GM12878 (cell line): ENCODE measurements at regions not wholly inside any gene's neighbourhood (a gene's known extent, or its start where the extent isn't known, plus 50 kb on each side); places are given as distances from the start of the nearest gene placed in this dataset.

Experiments
- ATAC-seq: fragments of 200-7000 bp; cut with Tn5 transposase; 3 replicates; pipeline ENCODE4 v1.9.1; 2020; ENCODE audit warnings: mild to moderate bottlenecking, moderate library complexity
- BruUV-seq: library from RNA; stranded (reverse); fragments of 400-500 nt; replicated peaks from 2 replicates; lab custom pipeline; 2021; lab: Mats Ljungman, UMichigan
- CTCF ChIA-PET: fragments of 300-600 bp; sonication (Branson Sonifier 250); formaldehyde crosslinking; extraction: SDS; loops from one replicate; lab custom pipeline; 2021; ENCODE audit warnings: inconsistent platforms; lab: Yijun Ruan, JAX
- POLR2A ChIA-PET: fragments of 350-600 bp; formaldehyde crosslinking; extraction: SDS; loops from one replicate; lab custom pipeline; 2021; ENCODE audit warnings: inconsistent platforms; lab: Charles Lee
- RAD21 ChIA-PET: fragments of 300-600 bp; sonication (Branson Sonifier 250); formaldehyde crosslinking; loops from one replicate; lab custom pipeline; 2023; ENCODE audit warnings: antibody characterized with exemption; ENCODE audit not compliant: unreplicated experiment; lab: Charles Lee
- SMC1A ChIA-PET: fragments of 300-600 bp; sonication (Branson Sonifier 250); formaldehyde crosslinking; loops from one replicate; lab custom pipeline; 2023; ENCODE audit not compliant: unreplicated experiment, uncharacterized antibody; lab: Charles Lee
- DNase-seq: peaks from one replicate; pipeline ENCODE4 v3.0.0-alpha.2; 2011; ENCODE audit warnings: low read depth, low spot score
- FAIRE-seq: peaks from 3 replicates; lab custom pipeline; 2011; peaks lifted over from hg19 to GRCh38; lab: Jason Lieb, UNC
- H2AFZ ChIP-seq: 2 replicates; pipeline ENCODE4 v1.6.0; 2011; ENCODE audit warnings: low read depth, low read length, control low read depth; ENCODE audit not compliant: control insufficient read depth
- H3K27ac ChIP-seq: 2 replicates; pipeline ENCODE4 v1.5.1; 2011; ENCODE audit warnings: control low read depth; ENCODE audit not compliant: control insufficient read depth, insufficient read depth
- H3K27me3 ChIP-seq, 2 experiments: replicated peaks in 1 of 2; 2 replicates each; pipeline versions ENCODE4 v1.6.0 to v1.6.1; 2011; ENCODE audit warnings: low read length in 1 of 2; ENCODE audit not compliant: control insufficient read depth in 2 of 2, insufficient read depth in 2 of 2
- H3K36me3 ChIP-seq, 2 experiments: 2 replicates each; pipeline ENCODE4 v1.5.1; 2011; ENCODE audit warnings: low read length in 1 of 2; ENCODE audit not compliant: control insufficient read depth in 2 of 2, insufficient read depth in 2 of 2
- H3K4me1 ChIP-seq: 2 replicates; pipeline ENCODE4 v1.6.1; 2011; ENCODE audit warnings: mild to moderate bottlenecking, low read length, moderate library complexity, mixed read lengths; ENCODE audit not compliant: control insufficient read depth, insufficient read depth
- H3K4me2 ChIP-seq: 2 replicates; pipeline ENCODE4 v1.6.0; 2011; ENCODE audit warnings: control low read depth; ENCODE audit not compliant: control insufficient read depth, insufficient read depth
- H3K4me3 ChIP-seq: fragments of 200-600 bp; sonication (generic); 2 replicates; pipeline ENCODE4 v1.5.1; 2016
- H3K79me2 ChIP-seq: 2 replicates; pipeline ENCODE4 v1.6.0; 2011; ENCODE audit warnings: low read length; ENCODE audit not compliant: control insufficient read depth, insufficient read depth
- H3K9ac ChIP-seq: 2 replicates; pipeline ENCODE4 v1.8.0; 2011; ENCODE audit warnings: low read length, control low read depth, mixed read lengths; ENCODE audit not compliant: control insufficient read depth, insufficient read depth
- H3K9me3 ChIP-seq: replicated peaks from 3 replicates; pipeline ENCODE4 v1.5.1; 2011; ENCODE audit warnings: mild to moderate bottlenecking, low read length; ENCODE audit not compliant: control insufficient read depth, insufficient read depth
- H4K20me1 ChIP-seq: 2 replicates; pipeline ENCODE4 v1.6.0; 2011; ENCODE audit not compliant: control insufficient read depth, insufficient read depth
- BACH1 ChIP-seq: fragments of 450-650 bp; IDR thresholded peaks from 2 replicates; pipeline ENCODE4 v1.6.1; 2017; ENCODE audit warnings: mild to moderate bottlenecking, borderline replicate concordance
- DPF2 ChIP-seq: fragments of 450-650 bp; IDR thresholded peaks from 2 replicates; pipeline ENCODE4 v1.6.1; 2017; ENCODE audit warnings: mild to moderate bottlenecking
- RB1 ChIP-seq: fragments of 450-650 bp; formaldehyde crosslinking; IDR thresholded peaks from 2 replicates; pipeline ENCODE4 v1.6.1; 2017; ENCODE audit warnings: mild to moderate bottlenecking, borderline replicate concordance
- STAT3 ChIP-seq: IDR thresholded peaks from 2 replicates; pipeline ENCODE4 v1.6.1; 2011; ENCODE audit warnings: low read depth, low read length, improper control_type of control experiment
- ZNF24 ChIP-seq: fragments of 450-650 bp; IDR thresholded peaks from 2 replicates; pipeline ENCODE4 v1.6.1; 2017; ENCODE audit warnings: antibody characterized with exemption, mild to moderate bottlenecking
- WGBS: methylation state at CpG from one replicate; pipeline ENCODE4 v1.1.6; 2016; ENCODE audit warnings: low lambda C conversion rate; ENCODE audit not compliant: insufficient replicate concordance, insufficient coverage; ENCODE audit errors: missing lambda C conversion rate; 5-methylcytosine and 5-hydroxymethylcytosine counted together
- in situ Hi-C: fragments of 300-500 bp; cut with MboI; formaldehyde crosslinking; loops from 9 replicates; pipeline ENCODE4 v1.14.3; 2018; ENCODE audit warnings: mixed read lengths
- intact Hi-C: fragments of 100-400 bp; cut with micrococcal nuclease; formaldehyde crosslinking; loops from one replicate; pipeline ENCODE4 v1.14.2; 2022; ENCODE audit not compliant: unreplicated experiment
- TF ChIP-seq, protein P1 (sequence below): fragments of 450-650 bp; IDR thresholded peaks from 2 replicates; pipeline ENCODE4 v1.6.1; 2017; ENCODE audit warnings: mild to moderate bottlenecking, moderate library complexity

DNA sequence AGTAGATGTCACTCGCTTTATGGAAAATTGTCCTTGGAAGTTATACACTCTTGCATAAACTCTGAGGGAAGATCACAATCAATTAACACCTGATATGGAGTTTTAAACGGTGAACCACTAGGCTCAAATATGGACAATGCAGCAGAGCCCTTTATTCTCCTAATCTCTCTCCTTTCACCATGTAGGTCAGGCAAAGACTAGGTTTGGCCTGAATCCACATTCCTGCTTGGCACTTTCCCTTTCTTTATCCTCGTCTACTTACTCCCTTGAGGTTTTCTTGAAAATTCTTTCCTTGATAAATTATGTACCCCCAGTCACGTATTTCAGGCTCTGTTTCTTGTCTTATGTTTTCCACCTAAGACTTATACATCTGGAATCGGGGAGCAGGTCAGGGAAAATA lies 751.7 kb downstream of the DACH1 start:
- BruUV-seq: no TSS peak
- H3K79me2 ChIP-seq: no peaks in the 10 kb centered on the region
- H3K9ac ChIP-seq: no peak overlapping the region
- RAD21 ChIA-PET: interaction anchor here (0.5 kb wide), 1 partner anchor 68 kb away, joined by 3 read pairs; no protein-coding TSS in a partner anchor
- ATAC-seq (no peak), DNase-seq (no peak), FAIRE-seq (no peak)
- CTCF ChIA-PET: no interaction called here
- H3K27ac ChIP-seq: no peak overlapping the region
- H3K27me3 ChIP-seq: no peaks in the 10 kb centered on the region
- no peak for TF ChIP-seq RB1
- in situ Hi-C loops: no loop called here
- H3K4me3 ChIP-seq: no peak overlapping the region
- 19% methylated on average over 5 of the region's 5 CpGs for WGBS
- intact Hi-C loops: no loop called here
- H3K4me1 ChIP-seq: no peaks in the 10 kb centered on the region
- H3K4me2 ChIP-seq: no peak overlapping the region
- no peaks in the 10 kb centered on the region for H3K36me3 ChIP-seq
- no peaks in the 10 kb centered on the region for H4K20me1 ChIP-seq
- H3K9me3 ChIP-seq: no peaks in the 10 kb centered on the region
- no peak overlapping the region for H2AFZ ChIP-seq
- POLR2A ChIA-PET: no interaction called here
- SMC1A ChIA-PET: no interaction called here

DNA sequence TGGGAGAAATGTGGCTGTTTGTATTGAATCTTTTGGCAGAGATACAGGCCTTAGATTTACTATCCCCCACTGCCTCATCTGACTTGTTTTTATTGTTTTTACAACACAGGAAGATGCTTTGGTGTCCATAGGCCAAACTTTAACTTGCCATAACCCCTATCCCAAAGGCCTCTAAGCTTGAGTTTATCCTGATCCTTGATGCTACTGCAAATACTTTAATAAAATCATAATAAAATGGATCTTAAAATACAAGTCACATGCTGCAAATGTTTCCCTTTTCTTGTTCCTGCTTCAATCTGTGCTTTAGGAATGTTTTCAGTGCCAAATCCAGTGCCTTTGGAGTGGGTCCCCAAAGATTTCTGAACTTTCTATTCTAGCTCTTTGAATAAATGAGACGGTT lies 770.6 kb downstream of the DACH1 start:
- H3K9me3 ChIP-seq: no peaks in the 10 kb centered on the region
- no peak overlapping the region for H3K4me3 ChIP-seq
- no peaks in the 10 kb centered on the region for H3K79me2 ChIP-seq
- H3K36me3 ChIP-seq: no peaks in the 10 kb centered on the region
- ATAC-seq (no peak), FAIRE-seq (no peak), DNase-seq (no peak)
- ChIA-PET RAD21 (no interaction called here), SMC1A (interaction anchor here (1.5 kb wide), 1 partner anchor 9 kb away, joined by 4 read pairs; no protein-coding TSS in a partner anchor), POLR2A (no interaction called here), CTCF (no interaction called here)
- BruUV-seq: no TSS peak
- no peak for TF ChIP-seq DPF2
- TF ChIP-seq ZNF24: no peak
- no peak for TF ChIP-seq BACH1
- no peak for TF ChIP-seq STAT3
- TF ChIP-seq, protein P1, sequence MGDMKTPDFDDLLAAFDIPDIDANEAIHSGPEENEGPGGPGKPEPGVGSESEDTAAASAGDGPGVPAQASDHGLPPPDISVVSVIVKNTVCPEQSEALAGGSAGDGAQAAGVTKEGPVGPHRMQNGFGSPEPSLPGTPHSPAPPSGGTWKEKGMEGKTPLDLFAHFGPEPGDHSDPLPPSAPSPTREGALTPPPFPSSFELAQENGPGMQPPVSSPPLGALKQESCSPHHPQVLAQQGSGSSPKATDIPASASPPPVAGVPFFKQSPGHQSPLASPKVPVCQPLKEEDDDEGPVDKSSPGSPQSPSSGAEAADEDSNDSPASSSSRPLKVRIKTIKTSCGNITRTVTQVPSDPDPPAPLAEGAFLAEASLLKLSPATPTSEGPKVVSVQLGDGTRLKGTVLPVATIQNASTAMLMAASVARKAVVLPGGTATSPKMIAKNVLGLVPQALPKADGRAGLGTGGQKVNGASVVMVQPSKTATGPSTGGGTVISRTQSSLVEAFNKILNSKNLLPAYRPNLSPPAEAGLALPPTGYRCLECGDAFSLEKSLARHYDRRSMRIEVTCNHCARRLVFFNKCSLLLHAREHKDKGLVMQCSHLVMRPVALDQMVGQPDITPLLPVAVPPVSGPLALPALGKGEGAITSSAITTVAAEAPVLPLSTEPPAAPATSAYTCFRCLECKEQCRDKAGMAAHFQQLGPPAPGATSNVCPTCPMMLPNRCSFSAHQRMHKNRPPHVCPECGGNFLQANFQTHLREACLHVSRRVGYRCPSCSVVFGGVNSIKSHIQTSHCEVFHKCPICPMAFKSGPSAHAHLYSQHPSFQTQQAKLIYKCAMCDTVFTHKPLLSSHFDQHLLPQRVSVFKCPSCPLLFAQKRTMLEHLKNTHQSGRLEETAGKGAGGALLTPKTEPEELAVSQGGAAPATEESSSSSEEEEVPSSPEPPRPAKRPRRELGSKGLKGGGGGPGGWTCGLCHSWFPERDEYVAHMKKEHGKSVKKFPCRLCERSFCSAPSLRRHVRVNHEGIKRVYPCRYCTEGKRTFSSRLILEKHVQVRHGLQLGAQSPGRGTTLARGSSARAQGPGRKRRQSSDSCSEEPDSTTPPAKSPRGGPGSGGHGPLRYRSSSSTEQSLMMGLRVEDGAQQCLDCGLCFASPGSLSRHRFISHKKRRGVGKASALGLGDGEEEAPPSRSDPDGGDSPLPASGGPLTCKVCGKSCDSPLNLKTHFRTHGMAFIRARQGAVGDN: no peak
- no peak overlapping the region for H2AFZ ChIP-seq
- H3K27me3 ChIP-seq: no peaks in the 10 kb centered on the region
- intact Hi-C loops: no loop called here
- H3K4me2 ChIP-seq: no peak overlapping the region
- no peaks in the 10 kb centered on the region for H4K20me1 ChIP-seq
- WGBS: 88% methylated on average over 1 of the region's 1 CpG
- in situ Hi-C loops: no loop called here
- H3K27ac ChIP-seq: no peak overlapping the region
- H3K9ac ChIP-seq: no peak overlapping the region
- no peaks in the 10 kb centered on the region for H3K4me1 ChIP-seq
